Activated CD4-positive, alpha-beta T cell treated with anti-CD3 and anti-CD28 coated beads, Interleukin-2, amount 50 U/mL, for 24 hours (primary cell): ENCODE measurements at regions not wholly inside any gene's neighbourhood (a gene's known extent, or its start where the extent isn't known, plus 50 kb on each side); places are given as distances from the start of the nearest gene placed in this dataset.
"Not testable (repeated sequence)": the region's sequence is repeated elsewhere in the genome, so short reads cannot be mapped to it uniquely, and the experiment has no call there.

Experiments used
- DNase-seq, 2 donors: peaks; one replicate each; pipeline ENCODE4 v3.0.0-alpha.2; 2020; ENCODE audit warnings: low read depth in 1 of 2, low spot score in 1 of 2

DNA sequence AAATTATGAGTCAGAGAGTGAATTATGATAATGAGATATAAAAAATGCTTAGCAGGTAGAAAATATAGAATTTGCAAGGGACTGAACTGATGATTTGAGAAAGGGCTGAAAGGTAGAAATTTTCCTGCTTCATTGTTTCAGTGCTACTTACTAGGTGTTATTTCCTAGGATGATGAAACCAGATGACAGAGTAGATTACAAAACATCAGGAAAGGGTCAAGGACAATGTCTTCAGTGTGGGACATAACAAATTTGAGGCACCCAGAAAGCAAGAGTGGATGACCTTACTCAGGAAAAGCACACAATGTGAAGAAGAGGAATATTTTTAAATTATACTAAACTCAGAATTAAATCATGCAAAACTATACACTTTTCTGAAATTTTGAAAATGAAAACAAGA lies 102.1 kb downstream of the SHCBP1 start:
- no peak for DNase-seq

DNA sequence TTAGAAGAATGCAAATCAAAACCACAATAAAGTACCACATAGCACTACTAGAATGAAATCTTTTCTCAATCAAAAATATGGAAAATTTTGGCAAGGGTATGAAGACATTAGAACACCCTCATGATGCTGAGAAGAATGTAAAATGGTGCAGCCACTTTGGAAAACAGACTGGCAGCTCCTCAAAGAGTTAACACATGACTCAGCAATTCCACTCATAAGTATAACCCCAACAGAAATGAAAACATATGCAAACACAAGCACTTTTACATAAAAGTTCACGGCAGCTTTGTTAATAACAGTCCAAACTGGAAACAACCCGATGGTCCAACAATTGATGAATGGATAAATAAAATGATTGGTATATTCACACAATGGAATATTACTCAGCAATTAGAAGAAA lies 124.5 kb downstream of the SHCBP1 start:
- DNase-seq, result no peak

- no peak for DNase-seq
These were observed 138.3 kb downstream of the SHCBP1 start for GRCh38 chr16:46482895-46483294.

DNA sequence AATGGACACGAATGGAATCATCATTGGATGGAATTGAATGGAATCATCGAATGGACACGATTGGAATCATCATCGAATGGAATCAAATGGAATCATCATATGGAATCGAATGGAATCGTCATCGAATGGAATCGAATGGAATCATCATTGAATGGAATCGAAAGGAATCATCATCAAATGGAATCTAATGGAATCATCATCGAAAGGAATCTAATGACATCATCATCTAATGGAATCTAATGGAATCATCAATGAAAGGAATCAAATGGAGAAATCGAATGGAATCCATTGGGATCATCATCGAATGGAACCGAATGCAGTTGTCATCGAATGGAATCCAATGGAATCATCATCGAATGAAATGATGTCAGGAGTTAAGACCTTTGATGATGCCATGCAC lies 154.9 kb downstream of the SHCBP1 start:
- no peak for DNase-seq

- not testable (repeated sequence) for DNase-seq
These were observed 166.4 kb downstream of the SHCBP1 start for GRCh38 chr16:46454801-46455200.

DNA sequence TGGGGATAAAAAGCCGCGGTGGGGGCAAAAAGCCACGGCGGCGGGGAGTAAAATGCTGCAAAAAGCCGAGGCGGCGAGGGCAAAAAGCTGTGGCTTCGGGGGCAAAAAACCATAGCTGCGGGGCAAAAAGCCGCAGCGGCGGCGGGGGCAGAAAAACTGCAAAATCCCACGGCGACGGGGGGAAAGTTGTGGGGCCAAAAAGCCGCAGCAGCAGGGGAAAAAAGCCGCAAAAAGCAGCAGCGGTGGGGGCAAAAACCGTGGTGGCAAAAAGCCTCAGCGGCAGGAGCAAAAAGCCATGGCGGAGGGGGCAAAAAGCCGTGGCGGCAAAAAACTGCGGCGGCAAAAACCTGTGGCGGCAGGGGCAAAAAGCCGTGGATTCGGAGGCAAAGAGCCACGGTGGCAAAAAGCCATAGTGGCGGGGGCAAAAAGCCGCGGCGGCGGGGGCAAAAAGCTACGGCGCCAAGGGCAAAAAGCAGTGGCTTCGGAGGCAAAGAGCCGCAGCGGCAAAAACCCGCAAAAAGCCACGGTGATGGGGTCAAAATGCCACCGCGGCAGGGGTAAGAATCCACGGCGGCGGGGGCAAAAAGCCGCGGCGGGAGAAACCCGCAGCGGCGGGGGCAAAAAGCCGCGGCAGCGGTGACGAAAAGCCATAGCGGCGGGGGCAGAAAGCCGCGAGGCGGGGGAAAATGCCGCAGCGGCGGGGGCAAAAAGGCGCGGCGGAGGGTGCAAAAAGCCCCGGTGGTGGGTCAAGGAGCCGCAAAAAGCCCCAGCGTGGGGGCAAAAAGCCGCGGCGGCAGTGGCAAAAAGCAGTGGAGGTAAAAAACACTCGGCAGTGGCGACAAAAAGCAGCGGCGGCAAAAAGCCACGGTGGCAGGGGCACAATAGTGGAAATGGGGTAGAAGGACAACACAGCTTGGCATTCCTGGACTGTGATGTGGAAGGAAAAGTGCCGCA lies 192.8 kb downstream of the SHCBP1 start:
- DNase-seq, result no peak

DNA sequence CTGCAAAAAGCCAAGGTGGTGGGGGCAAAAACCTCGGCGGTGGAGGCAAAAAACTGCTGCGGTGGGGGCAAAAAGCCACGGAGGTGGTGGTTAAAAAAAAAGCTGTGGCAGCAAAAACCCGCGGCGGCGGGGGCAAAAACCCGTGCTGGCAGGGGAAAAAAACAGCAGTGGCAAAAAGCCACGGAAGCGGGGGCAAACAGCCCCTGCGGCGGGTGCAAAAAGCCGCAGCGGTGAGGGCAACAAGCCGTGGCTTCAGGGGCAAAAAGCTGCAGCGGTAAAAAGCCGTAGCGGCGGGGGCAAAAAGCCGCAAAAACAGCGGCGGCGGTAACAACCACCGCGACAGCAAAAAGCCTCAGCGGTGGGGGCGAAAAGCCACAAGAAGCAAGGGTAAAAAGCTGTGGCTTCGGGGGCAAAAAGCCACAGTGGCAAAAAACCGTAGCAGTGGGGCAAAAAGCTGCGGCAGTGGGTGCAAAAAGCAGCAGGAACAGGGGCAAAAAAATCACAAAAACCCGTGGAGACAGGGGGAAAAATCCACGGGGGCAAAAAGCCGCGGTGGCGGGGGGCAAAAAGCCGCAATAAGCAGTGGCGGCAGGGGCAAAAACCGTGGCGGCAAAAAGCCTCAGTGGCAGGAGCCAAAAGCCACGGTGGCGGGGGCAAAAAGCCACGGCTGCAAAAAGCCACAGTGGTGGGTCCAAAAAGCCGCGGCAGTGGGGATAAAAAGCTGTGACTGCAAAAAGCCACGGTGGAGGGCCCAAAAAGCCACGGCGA lies 193.7 kb downstream of the SHCBP1 start:
- DNase-seq, result no peak

DNA sequence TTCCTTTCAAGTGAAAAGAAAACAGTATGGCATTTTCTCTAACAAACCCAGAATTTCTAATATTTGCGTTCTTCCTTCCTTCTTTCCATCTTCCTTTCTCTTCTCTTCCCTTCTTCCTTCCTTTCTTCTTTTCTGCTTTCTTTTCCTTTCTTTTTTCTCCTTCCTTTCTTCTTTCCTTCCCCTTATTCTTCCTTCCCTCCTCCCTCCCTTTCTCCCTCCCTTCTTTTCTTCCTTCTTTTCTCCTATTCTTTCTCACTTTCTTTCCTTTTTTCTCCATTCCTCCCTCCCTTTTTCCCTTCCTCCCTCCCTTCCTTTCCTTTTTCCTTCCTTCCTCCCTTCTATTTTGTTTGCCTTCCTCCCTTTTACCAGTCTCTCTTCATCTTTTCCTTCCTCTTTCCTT lies 194.8 kb downstream of the SHCBP1 start:
- no peak for DNase-seq

- DNase-seq, result no peak
These were observed 217.2 kb downstream of the SHCBP1 start for GRCh38 chr16:46404028-46404427.

DNA sequence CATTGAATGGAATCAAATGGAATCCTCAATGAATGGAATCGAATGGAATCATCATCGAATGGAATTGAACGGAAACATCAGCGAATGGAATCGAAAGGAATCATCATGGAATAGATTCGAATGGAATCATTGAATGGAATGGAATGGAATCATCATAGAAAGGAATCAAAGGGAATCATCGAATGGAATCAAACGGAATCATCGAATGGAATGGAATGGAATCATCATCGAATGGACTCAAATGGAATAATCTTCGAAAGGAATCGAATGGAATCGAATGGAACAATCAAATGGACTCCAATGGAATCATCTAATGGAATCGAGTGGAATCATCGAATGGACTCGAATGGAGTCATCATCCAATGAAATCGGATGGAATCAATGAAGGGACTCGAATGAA lies 222.6 kb downstream of the SHCBP1 start:
- peak in 1 of 2 donors; percentile 22 for DNase-seq

- not testable (repeated sequence) for DNase-seq
These were observed 224.3 kb downstream of the SHCBP1 start for GRCh38 chr16:46396883-46397270.

GRCh38 chr16:46396131-46396882 lies 224.9 kb downstream of the SHCBP1 start:
- DNase-seq, result peak in 1 of 2 donors; percentile 17

DNA sequence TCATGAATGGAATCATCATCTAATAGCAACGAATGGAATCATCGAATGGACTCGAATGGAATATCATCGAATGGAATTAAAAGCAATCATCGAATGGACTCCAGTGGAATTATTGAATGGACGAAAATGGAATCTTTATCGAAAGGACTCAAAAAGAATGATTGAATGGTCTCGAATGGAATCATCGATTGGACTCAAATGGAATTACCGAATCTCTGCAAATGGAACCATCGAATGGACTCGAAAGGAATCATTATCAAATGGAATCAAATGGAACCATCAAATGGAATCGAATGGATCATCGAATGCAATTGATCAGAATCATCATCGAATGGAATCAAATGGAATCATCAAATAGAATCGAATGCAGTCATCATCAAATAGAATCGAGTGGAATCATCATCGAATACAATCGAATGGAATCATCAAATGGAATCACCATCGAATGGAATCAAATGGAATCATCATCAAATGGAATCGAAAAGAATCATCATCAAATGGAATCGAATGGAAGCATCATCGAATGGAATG lies 225.7 kb downstream of the SHCBP1 start:
- peak in 1 of 2 donors; percentile 17 for DNase-seq

DNA sequence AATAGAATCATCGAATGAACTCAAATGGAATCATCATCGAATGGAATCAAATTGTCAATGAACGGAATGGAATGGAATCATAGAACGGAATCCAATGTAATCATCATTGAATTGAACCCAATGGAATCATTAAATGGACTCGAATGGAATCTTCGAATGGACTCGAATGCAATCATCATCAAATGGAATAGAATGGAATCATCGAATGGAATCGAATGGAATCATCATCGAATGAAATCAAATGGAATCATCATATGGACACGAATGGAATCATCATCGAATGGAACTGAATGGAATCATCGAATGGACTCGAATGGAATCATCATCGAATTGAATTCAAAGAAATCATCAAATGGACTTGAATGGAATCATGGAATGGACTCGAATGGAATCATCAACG lies 226.2 kb downstream of the SHCBP1 start:
- not testable (repeated sequence) for DNase-seq

DNA sequence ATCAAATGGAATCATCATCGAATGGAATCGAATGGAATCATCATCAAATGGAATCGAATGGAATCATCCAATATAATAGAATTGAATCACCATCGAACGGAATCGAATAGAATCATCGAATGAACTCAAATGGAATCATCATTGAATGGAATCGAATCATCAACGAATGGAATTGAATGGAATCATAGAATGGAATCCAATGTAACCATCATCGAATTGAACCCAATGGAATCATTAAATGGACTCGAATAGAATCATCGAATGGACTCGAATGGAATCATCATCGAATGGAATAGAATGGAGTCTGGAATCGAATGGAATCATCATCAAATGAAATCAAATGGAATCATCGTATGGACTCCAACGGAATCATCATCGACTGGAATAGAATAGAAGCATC lies 227.0 kb downstream of the SHCBP1 start:
- not testable (repeated sequence) for DNase-seq

- peak in 1 of 2 donors; percentile 44 for DNase-seq
These were observed 228.1 kb downstream of the SHCBP1 start for GRCh38 chr16:46392930-46393722.

DNA sequence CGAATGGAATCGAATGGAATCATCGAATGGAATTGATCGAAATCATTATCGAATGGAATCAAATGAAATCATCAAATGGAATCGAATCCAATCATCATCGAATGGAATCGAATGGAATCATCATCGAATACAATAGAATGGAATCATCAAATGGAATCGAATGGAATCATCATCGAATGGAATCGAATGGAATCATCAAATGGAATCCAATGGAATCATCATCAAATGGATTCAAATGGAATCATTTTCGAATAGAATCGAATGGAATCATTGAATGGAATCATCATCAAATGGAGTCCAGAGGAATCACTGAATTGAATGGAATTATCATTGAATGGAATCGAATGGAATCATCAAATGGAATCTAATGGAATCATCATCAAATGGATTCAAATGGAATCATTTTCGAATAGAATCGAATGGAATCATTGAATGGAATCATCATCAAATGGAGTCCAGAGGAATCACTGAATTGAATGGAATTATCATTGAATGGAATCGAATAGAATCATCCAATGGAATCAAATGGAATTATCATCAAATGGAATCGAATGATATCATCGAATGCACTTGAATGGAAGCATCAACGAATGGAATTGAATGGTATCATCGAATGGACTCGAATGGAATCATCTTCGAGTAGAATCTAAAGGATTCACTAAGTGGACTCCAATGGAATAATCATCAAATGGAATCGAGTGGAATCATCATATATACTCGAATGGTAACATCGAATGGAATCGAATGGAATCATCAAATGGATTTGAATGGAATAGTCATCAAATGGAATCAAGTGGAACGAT lies 230.3 kb downstream of the SHCBP1 start:
- peak in 1 of 2 donors; percentile 86 for DNase-seq

- DNase-seq, result peak; percentile 36 to 100
These were observed 231.6 kb downstream of the SHCBP1 start for GRCh38 chr16:46389561-46390041.

GRCh38 chr16:46388939-46389491 lies 232.2 kb downstream of the SHCBP1 start:
- not testable (repeated sequence) for DNase-seq
